HG03103 (cell line): ENCODE measurements at regions not wholly inside any gene's neighbourhood (a gene's known extent, or its start where the extent isn't known, plus 50 kb on each side); places are given as distances from the start of the nearest gene placed in this dataset.

Experiments used
- ATAC-seq: cut with Tn5 transposase; IDR thresholded peaks from one replicate; pipeline ENCODE4 v1.9.1; 2021; ENCODE audit warnings: low read depth; ENCODE audit not compliant: unreplicated experiment

DNA sequence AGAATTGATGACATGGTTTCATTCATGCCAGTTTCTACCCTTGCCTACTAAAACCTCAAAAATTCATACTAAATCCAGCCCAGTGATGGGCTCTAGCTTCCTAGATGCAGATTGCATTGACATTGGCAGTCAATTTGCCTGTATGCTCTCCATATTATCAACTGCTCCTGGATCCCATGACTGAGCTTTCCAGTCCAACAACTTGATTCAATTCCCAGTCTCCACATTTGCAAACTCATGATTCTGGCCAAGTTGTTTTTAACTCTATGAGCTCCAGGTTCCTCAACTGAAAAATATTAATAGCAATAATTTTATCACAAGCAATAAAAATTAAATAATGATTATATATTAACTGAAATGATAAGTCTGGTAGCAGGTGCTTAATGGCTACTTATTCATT lies 51.0 kb upstream of the DSC1 start:
- ATAC-seq = no peak

DNA sequence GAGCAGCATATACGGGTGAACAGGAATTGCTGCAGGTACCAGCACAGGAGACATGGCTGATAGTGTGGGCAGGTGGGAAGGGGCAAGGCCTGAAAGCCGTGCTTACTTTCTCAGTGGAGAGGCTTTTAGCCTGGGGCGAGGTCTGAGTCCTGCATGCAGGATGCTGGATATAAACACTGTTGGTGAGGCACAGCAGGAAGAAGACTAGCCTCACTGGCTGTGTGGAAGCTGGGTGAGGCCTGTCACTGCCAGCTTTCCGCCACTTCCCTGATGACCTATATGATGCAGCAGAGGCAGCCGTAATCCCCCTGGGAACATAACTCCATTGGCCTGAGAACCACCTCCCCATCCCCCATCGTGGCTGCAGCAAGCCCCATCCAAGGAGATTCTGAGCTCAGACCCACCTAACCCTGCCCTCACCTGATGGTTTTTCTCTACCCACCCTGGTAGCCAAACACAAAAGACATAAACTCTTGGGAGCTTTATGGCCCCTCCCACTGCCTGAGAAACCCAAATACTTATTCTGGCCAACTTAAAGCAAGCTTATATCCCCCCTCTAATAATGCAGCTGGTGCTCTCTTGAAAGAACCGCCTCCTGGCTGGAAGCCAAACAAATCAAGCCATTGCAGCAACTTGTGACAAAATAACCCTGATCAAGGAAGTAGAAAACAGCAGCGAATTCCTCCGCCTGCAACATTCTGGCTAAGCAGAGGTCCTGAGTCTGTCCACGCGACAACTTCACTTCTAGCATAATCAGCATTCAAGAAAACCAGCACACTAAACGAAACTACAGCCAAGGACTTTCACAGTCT lies 54.6 kb upstream of the DSC1 start:
- ATAC-seq = no peak

GRCh38 chr18:31218671-31219383 lies 56.2 kb upstream of the DSC1 start:
- ATAC-seq = no peak

GRCh38 chr18:31219395-31219794 lies 56.7 kb upstream of the DSC1 start:
- ATAC-seq = no peak

GRCh38 chr18:31223371-31223770 lies 60.7 kb upstream of the DSC1 start:
- ATAC-seq = no peak

GRCh38 chr18:31225668-31226067 lies 63.0 kb upstream of the DSC1 start:
- no peak for ATAC-seq

- ATAC-seq = no peak
These were observed 65.0 kb upstream of the DSC1 start for GRCh38 chr18:31227497-31228229.

GRCh38 chr18:31229829-31230228 lies 67.2 kb upstream of the DSC1 start:
- ATAC-seq = no peak

GRCh38 chr18:31230495-31230894 lies 67.8 kb upstream of the DSC1 start:
- ATAC-seq = peak; percentile 72

GRCh38 chr18:31232013-31232412 lies 69.4 kb upstream of the DSC1 start:
- no peak for ATAC-seq

DNA sequence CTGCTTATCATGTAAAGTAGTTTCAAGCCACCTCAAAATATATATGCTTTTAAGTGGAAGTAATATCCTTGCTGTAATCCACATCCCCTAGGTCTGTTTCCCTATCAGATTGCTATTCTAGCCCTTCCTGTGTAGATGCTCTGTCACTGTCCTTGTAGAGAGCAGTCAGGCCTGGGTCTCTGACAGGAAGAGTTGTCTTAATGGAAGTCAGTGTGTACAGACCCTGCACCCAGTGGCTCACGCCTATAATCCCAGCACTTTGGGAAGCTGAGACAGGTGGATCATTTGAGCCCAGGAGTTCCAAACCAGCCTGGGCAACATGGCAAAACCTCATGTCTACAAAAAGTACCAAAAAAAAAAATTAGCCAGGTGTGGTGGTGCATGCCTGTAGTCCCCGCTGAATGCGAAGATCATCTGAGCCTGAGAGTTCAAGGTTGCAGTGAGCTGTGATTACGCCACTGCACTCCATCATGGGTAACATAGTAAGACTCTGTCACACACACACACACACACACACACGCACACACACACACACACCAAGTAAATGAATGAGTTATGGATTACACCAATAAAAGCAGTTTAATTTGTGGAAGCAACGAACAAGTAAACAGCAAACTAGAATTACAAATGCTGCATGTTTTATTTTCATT lies 70.2 kb upstream of the DSC1 start:
- no peak for ATAC-seq

DNA sequence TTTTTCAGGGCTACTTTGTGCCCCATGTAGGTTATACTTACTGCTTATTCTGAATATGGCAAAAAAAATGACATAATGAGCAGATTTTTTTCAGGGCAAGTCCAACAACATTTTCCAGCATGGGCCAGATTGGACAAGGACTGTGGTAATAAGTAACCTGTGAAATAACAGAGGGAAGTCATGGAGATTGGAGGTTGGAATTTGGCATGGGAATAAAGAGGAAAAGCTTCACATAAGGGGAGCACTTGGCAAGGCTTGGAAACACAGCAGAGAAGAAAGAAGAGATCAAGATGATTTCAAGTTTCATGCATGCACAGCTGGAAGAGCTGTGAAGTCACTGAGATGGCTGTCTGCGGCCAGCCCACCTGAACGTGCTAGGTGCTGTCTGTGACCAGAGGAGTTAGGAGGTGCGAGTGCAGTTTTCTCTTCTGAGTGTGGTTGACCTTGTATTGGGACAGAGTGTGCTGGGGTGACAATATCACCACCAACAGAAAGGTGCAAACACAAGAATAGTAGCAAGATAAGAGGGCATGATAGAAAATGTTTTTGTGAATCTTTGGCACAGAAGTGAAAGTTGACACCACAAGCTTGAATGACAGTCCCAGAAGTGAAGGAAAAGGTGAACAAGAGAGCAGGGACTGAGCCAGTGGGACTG lies 71.1 kb upstream of the DSC1 start:
- no peak for ATAC-seq

- ATAC-seq = no peak
These were observed 73.2 kb upstream of the DSC1 start for GRCh38 chr18:31235856-31236255.

DNA sequence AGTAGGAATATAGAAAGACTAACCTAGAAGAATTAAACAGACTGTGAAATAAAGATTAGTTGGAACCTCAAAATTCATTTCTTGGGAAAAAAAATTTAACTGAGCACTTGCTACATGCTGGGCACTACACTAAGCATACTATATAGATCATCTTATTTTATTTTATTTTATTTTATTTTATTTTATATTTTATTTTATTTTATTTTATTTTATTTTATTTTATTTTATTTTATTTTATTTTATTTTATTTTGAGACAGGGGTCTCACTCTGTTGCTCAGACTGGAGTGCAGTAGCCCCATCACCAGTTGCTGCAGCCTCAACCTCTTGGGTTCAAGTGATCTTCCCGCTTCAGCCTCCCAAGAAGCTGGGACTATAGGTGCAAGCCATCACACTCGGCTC lies 74.5 kb upstream of the DSC1 start:
- ATAC-seq = no peak

DNA sequence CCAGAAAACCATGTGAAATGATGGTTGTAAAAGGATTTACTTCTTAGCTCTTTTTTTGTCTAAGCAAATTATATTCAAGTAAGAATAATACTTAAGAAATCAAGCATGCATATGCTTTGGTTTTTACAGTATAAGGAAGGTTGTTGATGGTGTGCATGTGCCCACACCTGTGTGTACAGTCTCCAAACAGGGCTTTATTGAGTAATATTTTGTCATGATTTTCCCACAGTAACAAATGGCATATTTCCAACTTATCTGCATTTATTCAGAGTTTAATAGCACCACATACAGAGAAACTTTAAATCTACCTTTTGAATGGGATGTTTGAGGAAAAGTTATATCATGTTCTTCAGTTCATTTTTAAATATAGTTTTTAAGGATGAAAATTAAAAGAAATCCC lies 76.5 kb upstream of the DSG1 start:
- ATAC-seq = no peak

GRCh38 chr18:31241900-31242409 lies 76.0 kb upstream of the DSG1 start:
- ATAC-seq = no peak

- no peak for ATAC-seq
These were observed 74.0 kb upstream of the DSG1 start for GRCh38 chr18:31243740-31244512.

DNA sequence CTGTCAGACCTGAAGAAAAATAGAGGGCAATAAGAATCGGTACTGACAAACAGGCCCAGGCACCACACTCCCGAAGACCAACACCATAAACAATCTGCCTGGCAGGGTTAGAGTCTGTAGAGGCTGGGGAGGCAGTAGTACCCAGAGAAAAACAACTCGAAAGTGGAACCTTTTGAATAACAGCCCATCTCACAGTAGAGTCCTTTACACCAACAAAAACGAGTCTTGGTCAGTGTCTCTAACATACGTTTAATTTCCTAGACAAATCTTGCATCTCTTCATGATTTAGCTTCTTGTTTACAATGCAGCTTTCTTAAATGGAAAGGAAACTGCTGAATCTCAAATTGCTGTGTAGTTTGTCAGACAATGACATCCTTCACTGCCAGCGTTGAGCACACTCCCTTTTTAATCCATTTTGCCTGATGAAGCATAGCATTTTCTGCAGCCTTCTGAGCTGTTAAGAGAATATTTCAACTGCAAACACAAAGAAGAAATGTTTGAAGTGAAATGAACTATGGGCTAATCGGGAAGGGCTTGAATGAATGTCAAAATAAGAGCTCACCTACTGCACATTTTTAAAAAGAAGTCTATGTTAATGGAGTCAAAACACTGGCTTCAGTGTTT lies 73.1 kb upstream of the DSG1 start:
- no peak for ATAC-seq

GRCh38 chr18:31245820-31246219 lies 72.1 kb upstream of the DSG1 start:
- ATAC-seq = no peak
